Neural cell (in vitro differentiated cells): ENCODE measurements at regions not wholly inside any gene's neighbourhood (a gene's known extent, or its start where the extent isn't known, plus 50 kb on each side); places are given as distances from the start of the nearest gene placed in this dataset.

Experiments used
- H2AFZ ChIP-seq: fragments of 200-600, 300-800 bp; sonication (generic), shearing (Covaris generic); 2 replicates; pipeline ENCODE4 v1.6.0; 2014; ENCODE audit warnings: low read depth, mild to moderate bottlenecking, antibody characterized with exemption, low read length, moderate library complexity
- H3F3A ChIP-seq: fragments of 200-600 bp; shearing (Covaris generic); 2 replicates; pipeline ENCODE4 v1.6.1; 2016; ENCODE audit warnings: mild to moderate bottlenecking, moderate library complexity, mixed read lengths, antibody characterized with exemption, low read length; ENCODE audit not compliant: insufficient read depth, poor library complexity, severe bottlenecking
- H3K27ac ChIP-seq: fragments of 200-600, 300-800 bp; sonication (generic), shearing (Covaris generic); 2 replicates; pipeline ENCODE4 v1.5.1; 2014; ENCODE audit warnings: mild to moderate bottlenecking, low read length, moderate library complexity
- H3K27me3 ChIP-seq: fragments of 300-800, 200-600 bp; sonication (generic), shearing (Covaris generic); 2 replicates; pipeline ENCODE4 v1.6.0; 2014; ENCODE audit warnings: mild to moderate bottlenecking, low read depth, low read length, moderate library complexity; ENCODE audit not compliant: insufficient read depth
- H3K36me3 ChIP-seq: fragments of 300-800, 200-600 bp; sonication (generic), shearing (Covaris generic); 2 replicates; pipeline ENCODE4 v1.5.1; 2014; ENCODE audit warnings: mild to moderate bottlenecking, antibody characterized with exemption, low read length, moderate library complexity; ENCODE audit not compliant: insufficient read depth
- H3K4me2 ChIP-seq: fragments of 300-800, 200-600 bp; sonication (generic), shearing (Covaris generic); 2 replicates; pipeline ENCODE4 v1.6.0; 2014; ENCODE audit warnings: mild to moderate bottlenecking, low read length
- H3K4me3 ChIP-seq: fragments of 300-800, 200-600 bp; sonication (generic), shearing (Covaris generic); 2 replicates; pipeline ENCODE4 v1.5.1; 2014; ENCODE audit warnings: mild to moderate bottlenecking, low read length, moderate library complexity
- H3K79me2 ChIP-seq: fragments of 200-600 bp; shearing (Covaris generic); replicated peaks from 2 replicates; pipeline ENCODE4 v1.6.0; 2014; ENCODE audit warnings: mild to moderate bottlenecking, low read length, moderate library complexity; ENCODE audit not compliant: insufficient read depth
- H3K9ac ChIP-seq: fragments of 300-800, 200-600 bp; sonication (generic), shearing (Covaris generic); 2 replicates; pipeline ENCODE4 v1.6.1; 2016; ENCODE audit warnings: mild to moderate bottlenecking, low read length, mixed read lengths
- H3K9me2 ChIP-seq: fragments of 200-600 bp; shearing (Covaris generic); 2 replicates; pipeline ENCODE4 v1.6.1; 2016; ENCODE audit warnings: mild to moderate bottlenecking, low read length, mixed read lengths; ENCODE audit not compliant: insufficient read depth
- H3K9me3 ChIP-seq: fragments of 200-600, 300-800 bp; sonication (generic), shearing (Covaris generic); 2 replicates; pipeline ENCODE4 v1.6.1; 2016; ENCODE audit warnings: mild to moderate bottlenecking, mixed run types, low read length, moderate library complexity, mixed read lengths
- H4K20me1 ChIP-seq: fragments of 200-600 bp; shearing (Covaris generic); 2 replicates; pipeline ENCODE4 v1.6.1; 2016; ENCODE audit warnings: mild to moderate bottlenecking, mixed run types; ENCODE audit not compliant: insufficient read depth
- CTCF ChIP-seq: fragments of 450-650 bp; IDR thresholded peaks from 2 replicates; pipeline ENCODE4 v1.5.1; 2014; ENCODE audit warnings: antibody characterized with exemption, mild to moderate bottlenecking, moderate library complexity; ENCODE audit not compliant: poor library complexity, severe bottlenecking
- EP300 ChIP-seq: fragments of 450-650 bp; conservative IDR thresholded peaks from 2 replicates; pipeline ENCODE4 v1.6.1; 2014; ENCODE audit warnings: antibody characterized with exemption, mild to moderate bottlenecking, moderate library complexity; ENCODE audit not compliant: poor library complexity, severe bottlenecking
- EZH2 ChIP-seq: fragments of 200-600, 300-800 bp; shearing (Covaris generic), sonication (generic); IDR thresholded peaks from 2 replicates; pipeline ENCODE4 v1.6.1; 2014; ENCODE audit warnings: antibody characterized with exemption, low read length, borderline replicate concordance, mild to moderate bottlenecking; ENCODE audit not compliant: insufficient read depth, poor library complexity, severe bottlenecking
- MXI1 ChIP-seq: fragments of 450-650 bp; conservative IDR thresholded peaks from 2 replicates; pipeline ENCODE4 v1.6.1; 2014; ENCODE audit warnings: antibody characterized with exemption, mild to moderate bottlenecking; ENCODE audit not compliant: poor library complexity, severe bottlenecking
- POLR2AphosphoS5 ChIP-seq: IDR thresholded peaks from 2 replicates; pipeline ENCODE4 v1.6.1; 2012
- RAD21 ChIP-seq: fragments of 450-650 bp; conservative IDR thresholded peaks from 2 replicates; pipeline ENCODE4 v1.6.1; 2014; ENCODE audit warnings: antibody characterized with exemption, mild to moderate bottlenecking, moderate library complexity
- REST ChIP-seq: IDR thresholded peaks from 2 replicates; pipeline ENCODE4 v1.6.1; 2012; ENCODE audit warnings: borderline replicate concordance
- SMC3 ChIP-seq: fragments of 450-650 bp; conservative IDR thresholded peaks from 2 replicates; pipeline ENCODE4 v1.6.1; 2014; ENCODE audit warnings: antibody characterized with exemption, mild to moderate bottlenecking, moderate library complexity; ENCODE audit not compliant: poor library complexity
- TAF1 ChIP-seq: IDR thresholded peaks from 2 replicates; pipeline ENCODE4 v1.6.1; 2012; ENCODE audit warnings: low read depth

GRCh38 chr2:65914244-65914786, 481.9 kb upstream of the SPRED2 start:
- H4K20me1 ChIP-seq = no peaks in the 10 kb centered on the region
- no peak overlapping the region for H3K4me2 ChIP-seq
- H2AFZ ChIP-seq = no peak overlapping the region
- TF ChIP-seq RAD21 = no peak
- TF ChIP-seq EP300 = no peak
- TF ChIP-seq POLR2AphosphoS5 = no peak
- TF ChIP-seq TAF1 = no peak
- no peak for TF ChIP-seq REST
- TF ChIP-seq MXI1 = no peak
- no peak for TF ChIP-seq EZH2
- TF ChIP-seq SMC3 = no peak
- no peak for TF ChIP-seq CTCF
- no peaks in the 10 kb centered on the region for H3K79me2 ChIP-seq
- no peak overlapping the region for H3K27ac ChIP-seq
- no peaks in the 10 kb centered on the region for H3K9me2 ChIP-seq
- no peak overlapping the region for H3K9ac ChIP-seq
- H3K4me3 ChIP-seq = no peak overlapping the region
- no peaks in the 10 kb centered on the region for H3F3A ChIP-seq
- no peaks in the 10 kb centered on the region for H3K9me3 ChIP-seq
- no peaks in the 10 kb centered on the region for H3K36me3 ChIP-seq
- H3K27me3 ChIP-seq = no peaks in the 10 kb centered on the region

- Histone ChIP-seq H3F3A (no peaks in the 10 kb centered on the region), H2AFZ (no peak overlapping the region), H3K79me2 (no peaks in the 10 kb centered on the region), H3K9ac (no peak overlapping the region), H3K36me3 (no peaks in the 10 kb centered on the region), H3K9me3 (no peaks in the 10 kb centered on the region), H3K9me2 (no peaks in the 10 kb centered on the region), H3K27ac (no peak overlapping the region), H3K27me3 (no peaks in the 10 kb centered on the region), H4K20me1 (no peaks in the 10 kb centered on the region), H3K4me3 (no peak overlapping the region), H3K4me2 (no peak overlapping the region)
- TF ChIP-seq CTCF (no peak), EP300 (no peak), RAD21 (no peak), TAF1 (no peak), MXI1 (no peak), REST (no peak), POLR2AphosphoS5 (no peak), EZH2 (no peak), SMC3 (no peak)
Measured at GRCh38 chr2:65913813-65914212, 481.4 kb upstream of the SPRED2 start.
